ENCODE measurements at regions not wholly inside any gene's neighbourhood (a gene's known extent, or its start where the extent isn't known, plus 50 kb on each side); places are given as distances from the start of the nearest gene placed in this dataset.

GRCh38 chr6:82118150-82118562, 129.4 kb downstream of the IBTK start:
- Histone ChIP-seq H3K27ac (ENCODE audit: low read length, poor library complexity, severe bottlenecking) (no peak overlapping the region), H2AFZ (ENCODE audit: low read depth, low read length) (no peak overlapping the region), H2AK5ac (ENCODE audit: low read length, severe bottlenecking) (no peak overlapping the region), H3K27me3 (ENCODE audit: control insufficient read depth in 1 of 2, insufficient read depth in 1 of 2, low read length in 2 of 2) (no peaks in the 10 kb centered on the region), H3K23ac (ENCODE audit: low read length in 2 of 2) (no peak overlapping the region), H3K4me3 (ENCODE audit: insufficient read depth in 1 of 2, low read depth in 1 of 2, low read length in 2 of 2) (no peak overlapping the region), H2BK12ac (ENCODE audit: low read length in 2 of 2) (no peak overlapping the region), H3K79me1 (replicated peaks; ENCODE audit: low read length, poor library complexity, severe bottlenecking) (no peaks in the 10 kb centered on the region), H2BK5ac (ENCODE audit: low read depth, low read length, poor library complexity, severe bottlenecking) (no peak overlapping the region), H3K9me3 (ENCODE audit: control insufficient read depth, low read length) (no peaks in the 10 kb centered on the region), H3K4ac (ENCODE audit: low read depth in 1 of 2, low read length in 2 of 2) (no peak overlapping the region), H3K36me3 (ENCODE audit: control insufficient read depth in 1 of 2, insufficient read depth in 2 of 2, low read depth in 1 of 2, low read length in 2 of 2) (no peaks in the 10 kb centered on the region), H4K8ac (ENCODE audit: low read length) (no peak overlapping the region), H3K4me1 (ENCODE audit: control insufficient read depth, insufficient read depth, low read depth, low read length) (peaks cover 1% of the 10 kb centered on the region), H2BK15ac (ENCODE audit: low read depth, poor library complexity, severe bottlenecking) (no peak overlapping the region), H3K9ac (ENCODE audit: low read length) (no peak overlapping the region), H2BK120ac (ENCODE audit: low read depth, low read length) (no peak overlapping the region), H4K91ac (ENCODE audit: low read length) (no peak overlapping the region), H3K14ac (ENCODE audit: low read length in 2 of 2) (no peak overlapping the region), H3K18ac (ENCODE audit: low read depth in 1 of 2, low read length in 2 of 2) (no peak overlapping the region), H3K4me2 (ENCODE audit: low read length, poor library complexity, severe bottlenecking) (no peak overlapping the region)
- 93% methylated on average over 2 of the region's 3 CpGs for WGBS
- DNase-seq: no peak

DNA sequence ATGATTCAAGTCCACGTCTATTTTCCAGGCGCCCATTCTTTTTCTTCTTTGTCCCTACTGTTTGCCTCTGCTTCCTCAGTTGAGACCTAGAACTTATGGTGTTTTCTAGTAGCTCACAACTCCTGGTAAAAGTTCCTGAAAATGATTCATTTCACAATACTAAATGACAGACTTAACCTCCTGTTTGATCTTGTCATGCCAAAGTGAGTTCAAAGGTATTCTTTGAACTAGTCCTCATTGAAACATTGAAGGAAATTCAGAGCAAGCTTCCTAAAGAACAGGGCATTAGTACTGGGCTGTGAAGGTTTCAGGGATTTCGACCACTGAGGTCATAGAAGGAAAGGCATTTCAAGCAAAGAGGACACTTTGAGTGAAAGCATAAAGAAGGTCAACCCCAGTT, 132.8 kb downstream of the IBTK start:
- 99% methylated on average over 3 of the region's 3 CpGs for WGBS
- Histone ChIP-seq H3K36me3 (ENCODE audit: control insufficient read depth in 1 of 2, insufficient read depth in 2 of 2, low read depth in 1 of 2, low read length in 2 of 2) (no peaks in the 10 kb centered on the region), H3K79me1 (replicated peaks; ENCODE audit: low read length, poor library complexity, severe bottlenecking) (no peaks in the 10 kb centered on the region), H3K23ac (ENCODE audit: low read length in 2 of 2) (no peak overlapping the region), H3K27me3 (ENCODE audit: control insufficient read depth in 1 of 2, insufficient read depth in 1 of 2, low read length in 2 of 2) (no peaks in the 10 kb centered on the region), H2BK5ac (ENCODE audit: low read depth, low read length, poor library complexity, severe bottlenecking) (no peak overlapping the region), H3K4me1 (ENCODE audit: control insufficient read depth, insufficient read depth, low read depth, low read length) (peaks cover 1% of the 10 kb centered on the region), H3K27ac (ENCODE audit: low read length, poor library complexity, severe bottlenecking) (no peak overlapping the region), H2BK12ac (ENCODE audit: low read length in 2 of 2) (no peak overlapping the region), H4K91ac (ENCODE audit: low read length) (no peak overlapping the region), H3K4me3 (ENCODE audit: insufficient read depth in 1 of 2, low read depth in 1 of 2, low read length in 2 of 2) (no peak overlapping the region), H2BK120ac (ENCODE audit: low read depth, low read length) (no peak overlapping the region), H2AFZ (ENCODE audit: low read depth, low read length) (no peak overlapping the region), H3K4ac (ENCODE audit: low read depth in 1 of 2, low read length in 2 of 2) (no peak overlapping the region), H2AK5ac (ENCODE audit: low read length, severe bottlenecking) (no peak overlapping the region), H3K9ac (ENCODE audit: low read length) (no peak overlapping the region), H4K8ac (ENCODE audit: low read length) (no peak overlapping the region), H3K18ac (ENCODE audit: low read depth in 1 of 2, low read length in 2 of 2) (no peak overlapping the region), H2BK15ac (ENCODE audit: low read depth, poor library complexity, severe bottlenecking) (no peak overlapping the region), H3K9me3 (ENCODE audit: control insufficient read depth, low read length) (peaks cover 1% of the 10 kb centered on the region), H3K4me2 (ENCODE audit: low read length, poor library complexity, severe bottlenecking) (no peak overlapping the region), H3K14ac (ENCODE audit: low read length in 2 of 2) (no peak overlapping the region)
- no peak for DNase-seq

DNA sequence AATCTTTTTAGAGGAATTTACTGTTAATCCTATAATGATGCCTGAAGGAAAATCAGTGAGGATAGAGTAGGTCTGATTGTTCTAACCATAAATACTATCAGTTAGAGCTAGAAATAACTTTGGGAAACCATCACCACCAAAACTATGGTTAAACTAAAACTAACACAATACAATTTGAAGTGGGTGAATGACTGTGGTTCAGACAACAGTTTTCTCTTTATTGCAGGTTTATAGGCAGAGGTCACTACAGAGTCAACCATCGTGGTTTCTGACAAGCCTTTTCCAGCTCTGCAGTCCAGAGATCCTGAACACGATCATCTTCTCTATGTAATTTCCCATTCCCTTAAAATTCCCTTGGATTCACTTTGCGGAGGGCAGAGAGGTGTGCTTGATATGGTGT, 134.3 kb downstream of the IBTK start:
- no peak overlapping the region for H2BK120ac ChIP-seq (ENCODE audit: low read depth, low read length)

DNA sequence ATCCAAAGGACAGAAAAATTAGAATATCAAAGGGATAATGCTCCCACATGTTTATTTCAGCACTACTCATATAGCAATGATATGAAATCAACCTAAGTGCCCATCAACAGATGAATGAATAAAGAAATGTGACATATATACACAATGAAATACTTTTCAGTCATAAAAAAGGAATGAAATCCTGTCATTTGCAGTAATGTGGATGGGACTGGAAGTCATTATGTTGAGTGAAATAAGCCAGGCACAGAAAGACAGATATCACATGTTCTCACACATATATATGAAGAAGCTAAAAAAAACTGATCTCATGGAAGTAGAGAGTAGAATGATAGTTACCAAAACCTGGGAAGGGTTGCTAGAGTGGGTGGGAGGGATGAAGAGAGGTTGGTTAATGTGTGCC, 135.7 kb downstream of the IBTK start:
- H3K4me3 ChIP-seq (ENCODE audit: insufficient read depth in 1 of 2, low read depth in 1 of 2, low read length in 2 of 2): no peak overlapping the region
- no peak overlapping the region for H2BK5ac ChIP-seq (ENCODE audit: low read depth, low read length, poor library complexity, severe bottlenecking)
- H3K4ac ChIP-seq (ENCODE audit: low read depth in 1 of 2, low read length in 2 of 2): no peak overlapping the region
- H2BK120ac ChIP-seq (ENCODE audit: low read depth, low read length): no peak overlapping the region
- H3K36me3 ChIP-seq (ENCODE audit: control insufficient read depth in 1 of 2, insufficient read depth in 2 of 2, low read depth in 1 of 2, low read length in 2 of 2): no peaks in the 10 kb centered on the region
- H2AFZ ChIP-seq (ENCODE audit: low read depth, low read length): no peak overlapping the region
- H3K4me2 ChIP-seq (ENCODE audit: low read length, poor library complexity, severe bottlenecking): no peak overlapping the region
- no peak overlapping the region for H3K14ac ChIP-seq (ENCODE audit: low read length in 2 of 2)
- no peak for DNase-seq
- no peaks in the 10 kb centered on the region for H3K27me3 ChIP-seq (ENCODE audit: control insufficient read depth in 1 of 2, insufficient read depth in 1 of 2, low read length in 2 of 2)
- no peak overlapping the region for H4K8ac ChIP-seq (ENCODE audit: low read length)
- no peak overlapping the region for H2BK15ac ChIP-seq (ENCODE audit: low read depth, poor library complexity, severe bottlenecking)
- no peak overlapping the region for H3K18ac ChIP-seq (ENCODE audit: low read depth in 1 of 2, low read length in 2 of 2)
- no peaks in the 10 kb centered on the region for H3K79me1 ChIP-seq (replicated peaks; ENCODE audit: low read length, poor library complexity, severe bottlenecking)
- peaks cover 3% of the 10 kb centered on the region for H3K9me3 ChIP-seq (ENCODE audit: control insufficient read depth, low read length)
- no peak overlapping the region for H3K23ac ChIP-seq (ENCODE audit: low read length in 2 of 2)
- no peak overlapping the region for H2BK12ac ChIP-seq (ENCODE audit: low read length in 2 of 2)
- no peak overlapping the region for H3K9ac ChIP-seq (ENCODE audit: low read length)
- no peak overlapping the region for H2AK5ac ChIP-seq (ENCODE audit: low read length, severe bottlenecking)
- no peak overlapping the region for H4K91ac ChIP-seq (ENCODE audit: low read length)
- no peak overlapping the region for H3K27ac ChIP-seq (ENCODE audit: low read length, poor library complexity, severe bottlenecking)
- H3K4me1 ChIP-seq (ENCODE audit: control insufficient read depth, insufficient read depth, low read depth, low read length): no peaks in the 10 kb centered on the region

More for the DNA sequence above, 134.3 kb downstream of the IBTK start:
- Histone ChIP-seq H2BK12ac (ENCODE audit: low read length in 2 of 2) (no peak overlapping the region), H3K14ac (ENCODE audit: low read length in 2 of 2) (no peak overlapping the region), H3K4me3 (ENCODE audit: insufficient read depth in 1 of 2, low read depth in 1 of 2, low read length in 2 of 2) (no peak overlapping the region), H3K23ac (ENCODE audit: low read length in 2 of 2) (no peak overlapping the region), H2AK5ac (ENCODE audit: low read length, severe bottlenecking) (no peak overlapping the region), H3K9me3 (ENCODE audit: control insufficient read depth, low read length) (peaks cover 3% of the 10 kb centered on the region), H3K18ac (ENCODE audit: low read depth in 1 of 2, low read length in 2 of 2) (no peak overlapping the region), H4K8ac (ENCODE audit: low read length) (no peak overlapping the region), H3K79me1 (replicated peaks; ENCODE audit: low read length, poor library complexity, severe bottlenecking) (no peaks in the 10 kb centered on the region), H3K4me2 (ENCODE audit: low read length, poor library complexity, severe bottlenecking) (no peak overlapping the region), H2BK15ac (ENCODE audit: low read depth, poor library complexity, severe bottlenecking) (no peak overlapping the region), H3K4ac (ENCODE audit: low read depth in 1 of 2, low read length in 2 of 2) (no peak overlapping the region), H3K27ac (ENCODE audit: low read length, poor library complexity, severe bottlenecking) (no peak overlapping the region), H3K9ac (ENCODE audit: low read length) (no peak overlapping the region), H2AFZ (ENCODE audit: low read depth, low read length) (no peak overlapping the region), H3K36me3 (ENCODE audit: control insufficient read depth in 1 of 2, insufficient read depth in 2 of 2, low read depth in 1 of 2, low read length in 2 of 2) (no peaks in the 10 kb centered on the region), H3K27me3 (ENCODE audit: control insufficient read depth in 1 of 2, insufficient read depth in 1 of 2, low read length in 2 of 2) (no peaks in the 10 kb centered on the region), H4K91ac (ENCODE audit: low read length) (no peak overlapping the region), H3K4me1 (ENCODE audit: control insufficient read depth, insufficient read depth, low read depth, low read length) (peaks cover 1% of the 10 kb centered on the region), H2BK5ac (ENCODE audit: low read depth, low read length, poor library complexity, severe bottlenecking) (no peak overlapping the region)
- peak; percentile 5 for DNase-seq
- 73% methylated on average over 1 of the region's 3 CpGs for WGBS

All from mesenchymal stem cell (in vitro differentiated cells and primary cell).